ENCODE measurements at regions not wholly inside any gene's neighbourhood (a gene's known extent, or its start where the extent isn't known, plus 50 kb on each side); places are given as distances from the start of the nearest gene placed in this dataset.
A peak's percentile ranks its signal among the peaks of the same experiment; 100 is the strongest.
"Not testable (repeated sequence)": the region's sequence is repeated elsewhere in the genome, so short reads cannot be mapped to it uniquely, and the experiment has no call there.

GRCh38 chr5:42089705-42090104 is 164.6 kb downstream of the FBXO4 start:
- no peak for DNase-seq

GRCh38 chr5:42090162-42090561 is 165.1 kb downstream of the FBXO4 start:
- DNase-seq = no peak

GRCh38 chr5:42099846-42100245 is 174.8 kb downstream of the FBXO4 start:
- DNase-seq = not testable (repeated sequence)

- DNase-seq = no peak
Observed at GRCh38 chr5:42108468-42108867, 183.4 kb downstream of the FBXO4 start.

- no peak for DNase-seq
Observed at GRCh38 chr5:42109006-42109572, 184.0 kb downstream of the FBXO4 start.

- DNase-seq = not testable (repeated sequence)
Observed at GRCh38 chr5:42115721-42116120, 190.6 kb downstream of the FBXO4 start.

- no peak for DNase-seq
Observed at GRCh38 chr5:42120070-42120469, 195.0 kb downstream of the FBXO4 start.

- peak; percentile 64 for DNase-seq
Observed at GRCh38 chr5:42121401-42121800, 196.3 kb downstream of the FBXO4 start.

- DNase-seq = no peak
Observed at GRCh38 chr5:42131081-42131480, 206.0 kb downstream of the FBXO4 start.

GRCh38 chr5:42143361-42143760 is 218.3 kb downstream of the FBXO4 start:
- DNase-seq = no peak

GRCh38 chr5:42148813-42149212 is 223.7 kb downstream of the FBXO4 start:
- no peak for DNase-seq

- DNase-seq = no peak
Observed at GRCh38 chr5:42157215-42157614, 232.1 kb downstream of the FBXO4 start.

- DNase-seq = no peak
Observed at GRCh38 chr5:42163083-42163482, 238.0 kb downstream of the FBXO4 start.

- no peak for DNase-seq
Observed at GRCh38 chr5:42168091-42168670, 243.1 kb downstream of the FBXO4 start.

GRCh38 chr5:42176118-42176517 is 247.1 kb upstream of the GHR start:
- not testable (repeated sequence) for DNase-seq

GRCh38 chr5:42179843-42180242 is 243.4 kb upstream of the GHR start:
- not testable (repeated sequence) for DNase-seq

- DNase-seq = no peak
Observed at GRCh38 chr5:42216904-42217303, 206.3 kb upstream of the GHR start.

- DNase-seq = no peak
Observed at GRCh38 chr5:42217791-42218190, 205.4 kb upstream of the GHR start.

- no peak for DNase-seq
Observed at GRCh38 chr5:42225009-42225408, 198.2 kb upstream of the GHR start.

- DNase-seq = no peak
Observed at GRCh38 chr5:42228279-42228678, 195.0 kb upstream of the GHR start.

GRCh38 chr5:42230839-42231238 is 192.4 kb upstream of the GHR start:
- no peak for DNase-seq

- DNase-seq = no peak
Observed at GRCh38 chr5:42235241-42235640, 188.0 kb upstream of the GHR start.

- DNase-seq = no peak
Observed at GRCh38 chr5:42235837-42236236, 187.4 kb upstream of the GHR start.

GRCh38 chr5:42241636-42242035 is 181.6 kb upstream of the GHR start:
- no peak for DNase-seq
